ENCODE measurements at regions not wholly inside any gene's neighbourhood (a gene's known extent, or its start where the extent isn't known, plus 50 kb on each side); places are given as distances from the start of the nearest gene placed in this dataset.
"Not testable (repeated sequence)": the region's sequence is repeated elsewhere in the genome, so short reads cannot be mapped to it uniquely, and the experiment has no call there.

GRCh38 chr2:16111838-16112210, 171.5 kb downstream of the MYCN start:
- DNase-seq: no peak

- DNase-seq: no peak
These were observed 169.5 kb downstream of the MYCN start for GRCh38 chr2:16109821-16110310.

- DNase-seq: no peak
These were observed 169.0 kb downstream of the MYCN start for GRCh38 chr2:16109368-16109820.

- no peak for DNase-seq
These were observed 166.9 kb downstream of the MYCN start for GRCh38 chr2:16107246-16107645.

GRCh38 chr2:16106619-16107018, 166.3 kb downstream of the MYCN start:
- DNase-seq: no peak

GRCh38 chr2:16105669-16106281, 165.4 kb downstream of the MYCN start:
- no peak for DNase-seq

GRCh38 chr2:16104949-16105668, 164.8 kb downstream of the MYCN start:
- DNase-seq: no peak

GRCh38 chr2:16104315-16104948, 164.1 kb downstream of the MYCN start:
- DNase-seq: no peak

GRCh38 chr2:16103614-16104314, 163.4 kb downstream of the MYCN start:
- DNase-seq: no peak

- DNase-seq: no peak
These were observed 162.6 kb downstream of the MYCN start for GRCh38 chr2:16102976-16103380.

- DNase-seq: no peak
These were observed 162.1 kb downstream of the MYCN start for GRCh38 chr2:16102358-16102975.

GRCh38 chr2:16101196-16101595, 160.8 kb downstream of the MYCN start:
- DNase-seq: no peak

- DNase-seq: no peak
These were observed 159.7 kb downstream of the MYCN start for GRCh38 chr2:16100006-16100405.

- DNase-seq: no peak
These were observed 159.0 kb downstream of the MYCN start for GRCh38 chr2:16099326-16099725.

- no peak for DNase-seq
These were observed 156.6 kb downstream of the MYCN start for GRCh38 chr2:16096962-16097361.

GRCh38 chr2:16095483-16095882, 155.1 kb downstream of the MYCN start:
- DNase-seq: not testable (repeated sequence)

- DNase-seq: peak in 1 of 2 experiments; percentile 24
These were observed 154.5 kb downstream of the MYCN start for GRCh38 chr2:16094811-16095210.

- DNase-seq: no peak
These were observed 153.5 kb downstream of the MYCN start for GRCh38 chr2:16093639-16094529.

GRCh38 chr2:16092861-16093638, 152.7 kb downstream of the MYCN start:
- DNase-seq: no peak

GRCh38 chr2:16091576-16092282, 151.4 kb downstream of the MYCN start:
- no peak for DNase-seq
